HepG2 (cell line): ENCODE measurements at regions not wholly inside any gene's neighbourhood (a gene's known extent, or its start where the extent isn't known, plus 50 kb on each side); places are given as distances from the start of the nearest gene placed in this dataset.

Experiments used
- ATAC-seq: fragments of 200-7000 bp; cut with Tn5 transposase; 3 replicates; pipeline ENCODE4 v1.9.1; 2020; ENCODE audit warnings: mild to moderate bottlenecking, moderate library complexity
- BruUV-seq: library from RNA; stranded (reverse); fragments of 400-500 nt; replicated peaks from 2 replicates; lab custom pipeline; 2021; lab: Mats Ljungman, UMichigan
- CTCF ChIA-PET: fragments of 300-600 bp; formaldehyde crosslinking; extraction: SDS; loops from one replicate; lab custom pipeline; 2021; ENCODE audit warnings: low total read pairs, inconsistent platforms, low intra/inter-chr PET ratio; lab: Yijun Ruan, JAX
- POLR2A ChIA-PET: fragments of 350-600 bp; sonication (Branson Sonifier 250); formaldehyde crosslinking; loops from one replicate; lab custom pipeline; 2020; ENCODE audit warnings: antibody characterized with exemption, inconsistent platforms; lab: Yijun Ruan, JAX
- DNase-seq: peaks from one replicate; pipeline ENCODE4 v3.0.0-alpha.2; 2015; ENCODE audit warnings: low spot score
- FAIRE-seq: peaks from 3 replicates; lab custom pipeline; 2011; peaks lifted over from hg19 to GRCh38; lab: Jason Lieb, UNC
- H2AFZ ChIP-seq: one replicate; pipeline ENCODE4 v1.6.1; 2011; ENCODE audit warnings: low read length, inconsistent platforms
- H3K27ac ChIP-seq: fragments of 300-600 bp; 3 replicates; pipeline ENCODE4 v1.8.0; 2011; ENCODE audit warnings: mixed run types, mild to moderate bottlenecking, mixed read lengths, low read length, inconsistent platforms; ENCODE audit not compliant: insufficient read depth; ENCODE audit errors: extremely low read length
- H3K27me3 ChIP-seq, 2 experiments: fragments of 200-600 bp in 1 of 2; 2 replicates in 1 of 2; 3 replicates in 1 of 2; pipeline versions ENCODE4 v1.6.0 to v1.8.0; 2011; ENCODE audit warnings: low read length in 2 of 2, mild to moderate bottlenecking in 2 of 2, moderate library complexity in 2 of 2, inconsistent platforms in 1 of 2; ENCODE audit not compliant: insufficient read depth in 2 of 2, control insufficient read depth in 1 of 2
- H3K36me3 ChIP-seq, 2 experiments: fragments of 200-600 bp in 1 of 2; replicated peaks in 1 of 2; 2 replicates in 1 of 2; 3 replicates in 1 of 2; pipeline versions ENCODE4 v1.5.1 to v1.8.0; 2011; ENCODE audit warnings: low read length in 2 of 2, inconsistent platforms in 1 of 2; ENCODE audit not compliant: insufficient read depth in 2 of 2, control insufficient read depth in 1 of 2
- H3K4me1 ChIP-seq: 2 replicates; pipeline ENCODE4 v1.5.1; 2012; ENCODE audit warnings: low read length, inconsistent platforms; ENCODE audit not compliant: insufficient read depth
- H3K4me2 ChIP-seq: 2 replicates; pipeline ENCODE4 v1.6.0; 2011; ENCODE audit warnings: low read depth, low read length, inconsistent platforms
- H3K4me3 ChIP-seq, 3 experiments: fragments of 200-600 bp in 1 of 3; sonication (generic), shearing (Covaris generic) in 1 of 3; replicated peaks in 1 of 3; 2 replicates each; pipeline ENCODE4 v1.5.1; 2011 to 2016; ENCODE audit warnings: low read length in 3 of 3, inconsistent platforms in 2 of 3, low read depth in 2 of 3, mild to moderate bottlenecking in 2 of 3, control low read depth in 1 of 3, mixed read lengths in 1 of 3; ENCODE audit not compliant: insufficient read depth in 1 of 3
- H3K79me2 ChIP-seq: one replicate; pipeline ENCODE4 v1.6.1; 2011; ENCODE audit warnings: low read length, inconsistent platforms; ENCODE audit not compliant: insufficient read depth
- H3K9ac ChIP-seq: 2 replicates; pipeline ENCODE4 v1.6.0; 2011; ENCODE audit warnings: mild to moderate bottlenecking, low read depth, low read length, inconsistent platforms; ENCODE audit not compliant: insufficient read depth
- H3K9me3 ChIP-seq: 2 replicates; pipeline ENCODE4 v1.5.1; 2012; ENCODE audit warnings: mild to moderate bottlenecking, low read length
- H4K20me1 ChIP-seq: 2 replicates; pipeline ENCODE4 v1.6.0; 2011; ENCODE audit warnings: inconsistent platforms, mild to moderate bottlenecking, low read length, moderate library complexity; ENCODE audit not compliant: insufficient read depth
- CHD4 ChIP-seq: fragments of 200-600 bp; sonication (generic); IDR thresholded peaks from 2 replicates; pipeline ENCODE4 v1.7.0; 2017; ENCODE audit warnings: mild to moderate bottlenecking, low read length, borderline replicate concordance
- DMTF1 ChIP-seq: sonication (generic); formaldehyde crosslinking; IDR thresholded peaks from 2 replicates; pipeline ENCODE4 v1.4.0; 2020; ENCODE audit warnings: mild to moderate bottlenecking, missing genetic modification reagents
- ELK4 ChIP-seq: sonication (generic); formaldehyde crosslinking; IDR thresholded peaks from 2 replicates; pipeline ENCODE4 v1.9.0; 2021; ENCODE audit warnings: missing genetic modification reagents, borderline replicate concordance
- IRF1 ChIP-seq: sonication (generic); formaldehyde crosslinking; IDR thresholded peaks from 2 replicates; pipeline ENCODE4 v1.4.0; 2020; ENCODE audit warnings: low read depth, mild to moderate bottlenecking, missing genetic modification reagents
- LRRFIP1 ChIP-seq: sonication (generic); formaldehyde crosslinking; conservative IDR thresholded peaks from 2 replicates; pipeline ENCODE4 v1.4.0; 2020; ENCODE audit warnings: missing genetic modification reagents
- NFE2L1 ChIP-seq: sonication (generic); formaldehyde crosslinking; IDR thresholded peaks from 2 replicates; pipeline ENCODE4 v1.4.0; 2020; ENCODE audit warnings: missing genetic modification reagents, mild to moderate bottlenecking, borderline replicate concordance
- NFE2L2 ChIP-seq: fragments of 150-350 bp; IDR thresholded peaks from 2 replicates; pipeline ENCODE4 v1.6.1; 2014; ENCODE audit warnings: low read length
- ZFP82 ChIP-seq: sonication (generic); formaldehyde crosslinking; IDR thresholded peaks from 2 replicates; pipeline ENCODE4 v1.5.1; 2020; ENCODE audit warnings: mild to moderate bottlenecking, missing genetic modification reagents, borderline replicate concordance
- ZMYM3 ChIP-seq: sonication (generic); formaldehyde crosslinking; IDR thresholded peaks from 2 replicates; pipeline ENCODE4 v1.5.1; 2020; ENCODE audit warnings: mild to moderate bottlenecking, missing genetic modification reagents
- ZNF101 ChIP-seq: sonication (generic); formaldehyde crosslinking; IDR thresholded peaks from 2 replicates; pipeline ENCODE4 v1.4.0; 2020; ENCODE audit warnings: mild to moderate bottlenecking, low read depth, missing genetic modification reagents, borderline replicate concordance
- ZNF639 ChIP-seq: conservative IDR thresholded peaks from 2 replicates; pipeline ENCODE4 v1.6.1; 2018; ENCODE audit warnings: missing genetic modification reagents
- ZNF670 ChIP-seq: sonication (generic); formaldehyde crosslinking; IDR thresholded peaks from 2 replicates; pipeline ENCODE4 v1.8.0; 2022; ENCODE audit warnings: mild to moderate bottlenecking, missing genetic modification reagents, borderline replicate concordance
- ZNF850 ChIP-seq: sonication (generic); formaldehyde crosslinking; conservative IDR thresholded peaks from 2 replicates; pipeline ENCODE4 v1.9.0; 2021; ENCODE audit warnings: mild to moderate bottlenecking, missing genetic modification reagents
- WGBS: methylation state at CpG from one replicate; pipeline ENCODE4 v1.1.6; 2017; ENCODE audit warnings: low lambda C conversion rate; 5-methylcytosine and 5-hydroxymethylcytosine counted together
- in situ Hi-C: cut with HindIII; loops from 2 replicates; pipeline ENCODE4 v1.10.0; 2017; ENCODE audit warnings: low pct_unique_long_range_greater_than_20kb; ENCODE audit not compliant: extremely low pct_ligation_motif_present
- intact Hi-C: fragments of 100-400 bp; cut with micrococcal nuclease; formaldehyde crosslinking; loops from one replicate; pipeline ENCODE4 v1.10.0; 2022; ENCODE audit not compliant: unreplicated experiment

- H3K4me2 ChIP-seq = no peak overlapping the region
- DNase-seq (no peak), FAIRE-seq (no peak), ATAC-seq (no peak)
- H3K27ac ChIP-seq = no peak overlapping the region
- POLR2A ChIA-PET = no interaction called here
- H3K36me3 ChIP-seq = no peaks in the 10 kb centered on the region
- no peaks in the 10 kb centered on the region for H4K20me1 ChIP-seq
- in situ Hi-C loops = no loop called here
- no peak overlapping the region for H2AFZ ChIP-seq
- H3K27me3 ChIP-seq = no peaks in the 10 kb centered on the region
- no peaks in the 10 kb centered on the region for H3K79me2 ChIP-seq
- no peaks in the 10 kb centered on the region for H3K9me3 ChIP-seq
- BruUV-seq = no TSS peak
- CTCF ChIA-PET = no interaction called here
- H3K9ac ChIP-seq = no peak overlapping the region
- intact Hi-C loops = no loop called here
- no peak overlapping the region for H3K4me3 ChIP-seq
- WGBS = 20% methylated on average over 5 of the region's 5 CpGs
- no peaks in the 10 kb centered on the region for H3K4me1 ChIP-seq
- TF ChIP-seq NFE2L1 (no peak), ZNF639 (CRISPR knock-in tag) (no peak), CHD4 (no peak), NFE2L2 (no peak), ZNF670 (CRISPR knock-in tag) (no peak), IRF1 (CRISPR knock-in tag) (no peak), ELK4 (no peak), LRRFIP1 (no peak), ZMYM3 (CRISPR knock-in tag) (no peak), ZFP82 (CRISPR knock-in tag) (no peak), ZNF101 (no peak), ZNF850 (CRISPR knock-in tag) (no peak), DMTF1 (no peak)
Observed at GRCh38 chr12:40511341-40511740, 180.9 kb upstream of the CNTN1 start.
